Inferior parietal cortex (tissue), 1 donor: ENCODE measurements at regions not wholly inside any gene's neighbourhood (a gene's known extent, or its start where the extent isn't known, plus 50 kb on each side); places are given as distances from the start of the nearest gene placed in this dataset.

ENCODE experiments used
- DNase-seq: peaks from one replicate; pipeline ENCODE4 v3.0.0-alpha.2; 2016; ENCODE audit errors: extremely low spot score

- DNase-seq: no peak
These were observed 179.4 kb downstream of the SNAPC1 start for GRCh38 chr14:61941421-61942150.

GRCh38 chr14:61948376-61948775 is 186.2 kb downstream of the SNAPC1 start:
- DNase-seq: no peak

GRCh38 chr14:61950340-61950739 is 188.1 kb downstream of the SNAPC1 start:
- peak; percentile 17 for DNase-seq

- no peak for DNase-seq
These were observed 191.4 kb downstream of the SNAPC1 start for GRCh38 chr14:61953602-61954001.

GRCh38 chr14:61954306-61954705 is 192.1 kb downstream of the SNAPC1 start:
- no peak for DNase-seq

- DNase-seq: no peak
These were observed 194.3 kb downstream of the SNAPC1 start for GRCh38 chr14:61956517-61956916.

GRCh38 chr14:61959348-61959747 is 197.1 kb downstream of the SNAPC1 start:
- no peak for DNase-seq

- no peak for DNase-seq
These were observed 199.1 kb downstream of the SNAPC1 start for GRCh38 chr14:61961369-61961768.

GRCh38 chr14:61963926-61964325 is 201.7 kb downstream of the SNAPC1 start:
- DNase-seq: no peak

- no peak for DNase-seq
These were observed 203.0 kb downstream of the SNAPC1 start for GRCh38 chr14:61965030-61965745.

- no peak for DNase-seq
These were observed 206.0 kb downstream of the SNAPC1 start for GRCh38 chr14:61968207-61968606.

GRCh38 chr14:61972711-61973110 is 210.5 kb downstream of the SNAPC1 start:
- DNase-seq: no peak

- no peak for DNase-seq
These were observed 211.8 kb downstream of the SNAPC1 start for GRCh38 chr14:61973981-61974380.

- no peak for DNase-seq
These were observed 215.0 kb downstream of the SNAPC1 start for GRCh38 chr14:61977217-61977616.

GRCh38 chr14:61988240-61988639 is 226.0 kb downstream of the SNAPC1 start:
- no peak for DNase-seq

GRCh38 chr14:61992139-61992538 is 229.9 kb downstream of the SNAPC1 start:
- DNase-seq: no peak

- no peak for DNase-seq
These were observed 230.7 kb downstream of the SNAPC1 start for GRCh38 chr14:61992926-61993325.

- DNase-seq: no peak
These were observed 232.4 kb downstream of the SNAPC1 start for GRCh38 chr14:61994589-61994988.

- DNase-seq: peak; percentile 46
These were observed 234.5 kb downstream of the SNAPC1 start for GRCh38 chr14:61996753-61997152.

- no peak for DNase-seq
These were observed 234.9 kb downstream of the SNAPC1 start for GRCh38 chr14:61997161-61997560.

- DNase-seq: no peak
These were observed 239.7 kb downstream of the SNAPC1 start for GRCh38 chr14:62001963-62002362.

- DNase-seq: no peak
These were observed 240.4 kb downstream of the SNAPC1 start for GRCh38 chr14:62002642-62003041.

GRCh38 chr14:62003701-62004100 is 241.5 kb downstream of the SNAPC1 start:
- DNase-seq: no peak
